Activated CD4-positive, alpha-beta T cell treated with anti-CD3 and anti-CD28 coated beads, Interleukin-2, amount 10 ng/mL, durations not matched to agents 7 days and 5 days (primary cell): ENCODE measurements at regions not wholly inside any gene's neighbourhood (a gene's known extent, or its start where the extent isn't known, plus 50 kb on each side); places are given as distances from the start of the nearest gene placed in this dataset.

ENCODE experiments used
- CTCF ChIA-PET: fragments of 350-600 bp; sonication (Branson Sonifier 250); formaldehyde crosslinking; loops from one replicate; lab custom pipeline; 2021; ENCODE audit warnings: antibody characterized with exemption; lab: Charles Lee
- POLR2A ChIA-PET: fragments of 350-600 bp; sonication (Branson Sonifier 250); formaldehyde crosslinking; loops from one replicate; lab custom pipeline; 2021; ENCODE audit warnings: antibody characterized with exemption; lab: Charles Lee
- DNase-seq: peaks from one replicate; pipeline ENCODE4 v3.0.0-alpha.2; 2020
- H3K27ac Mint-ChIP-seq: one replicate; pipeline ENCODE4 v1.8.0; 2021; ENCODE audit warnings: mild to moderate bottlenecking, moderate library complexity, mixed read lengths
- H3K27me3 Mint-ChIP-seq: one replicate; pipeline ENCODE4 v1.8.0; 2021; ENCODE audit warnings: mixed read lengths
- H3K36me3 Mint-ChIP-seq: one replicate; pipeline ENCODE4 v1.8.0; 2021; ENCODE audit warnings: low read depth, mixed read lengths
- H3K4me1 Mint-ChIP-seq: one replicate; pipeline ENCODE4 v1.8.0; 2021; ENCODE audit warnings: mixed read lengths
- H3K4me3 Mint-ChIP-seq: one replicate; pipeline ENCODE4 v1.8.0; 2021; ENCODE audit warnings: mild to moderate bottlenecking, moderate library complexity, mixed read lengths
- H3K9me3 Mint-ChIP-seq: one replicate; pipeline ENCODE4 v1.8.0; 2021; ENCODE audit warnings: mixed read lengths

DNA sequence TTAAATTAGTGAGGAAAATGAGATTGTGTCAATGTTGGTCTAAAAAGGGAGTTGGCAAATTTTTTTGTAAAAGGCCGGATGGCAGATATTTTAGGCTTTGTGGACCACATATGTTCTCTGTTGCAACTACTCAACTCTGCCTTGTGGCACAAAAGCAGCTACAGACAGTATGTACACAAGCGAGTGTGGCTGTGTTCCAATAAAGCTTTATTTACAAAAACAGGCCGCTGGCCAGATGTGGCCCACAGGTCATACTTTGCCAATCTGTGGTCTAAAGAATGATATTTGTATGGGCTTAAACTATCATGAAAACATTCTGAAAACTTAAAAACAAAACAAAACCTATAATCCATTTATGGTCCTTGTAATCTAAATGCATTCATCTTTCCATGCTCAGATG lies 228.3 kb downstream of the CLIC5 start:
- Mint-ChIP-seq H3K36me3 (no peaks in the 10 kb centered on the region), H3K27me3 (no peaks in the 10 kb centered on the region), H3K4me3 (no peak overlapping the region), H3K9me3 (peaks cover 5% of the 10 kb centered on the region), H3K4me1 (no peaks in the 10 kb centered on the region), H3K27ac (no peak overlapping the region)
- no peak for DNase-seq
- ChIA-PET CTCF (no interaction called here), POLR2A (no interaction called here)

GRCh38 chr6:45786355-45786781 lies 229.3 kb downstream of the CLIC5 start:
- Mint-ChIP-seq H3K9me3 (peaks cover 2% of the 10 kb centered on the region), H3K4me1 (no peaks in the 10 kb centered on the region), H3K4me3 (no peak overlapping the region), H3K27me3 (no peaks in the 10 kb centered on the region), H3K27ac (no peak overlapping the region), H3K36me3 (no peaks in the 10 kb centered on the region)
- ChIA-PET POLR2A (no interaction called here), CTCF (interaction anchor here (1.0 to 2.6 kb wide), 4 partner anchors 10 to 84 kb away, joined by 3 to 7 read pairs (median 4); no protein-coding TSS in a partner anchor)
- DNase-seq = no peak

DNA sequence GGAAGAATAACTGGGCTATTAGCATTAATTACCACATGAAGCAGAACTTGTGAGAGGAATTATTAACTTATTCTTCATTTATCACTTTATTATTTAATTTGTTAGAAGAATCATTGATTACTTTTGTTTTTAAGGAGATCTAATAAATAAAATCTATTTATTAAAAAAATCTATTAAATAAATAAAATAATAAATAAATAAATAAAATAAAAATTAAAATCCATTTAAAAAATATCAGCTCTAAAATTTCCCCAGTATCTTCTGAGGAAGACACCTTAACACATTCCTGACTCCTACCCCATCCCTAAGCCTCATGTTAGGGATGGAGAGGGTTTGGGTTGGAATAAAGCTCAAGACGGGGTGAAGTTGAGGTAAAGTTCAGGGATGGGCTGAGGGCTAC lies 231.4 kb downstream of the CLIC5 start:
- Mint-ChIP-seq H3K36me3 (no peaks in the 10 kb centered on the region), H3K9me3 (no peaks in the 10 kb centered on the region), H3K27ac (no peak overlapping the region), H3K4me1 (no peaks in the 10 kb centered on the region), H3K27me3 (no peaks in the 10 kb centered on the region), H3K4me3 (no peak overlapping the region)
- ChIA-PET CTCF (interaction anchor here (0.6 to 2.6 kb wide), 7 partner anchors 8 to 578 kb away, joined by 3 to 7 read pairs (median 4); no protein-coding TSS in a partner anchor), POLR2A (no interaction called here)
- no peak for DNase-seq

DNA sequence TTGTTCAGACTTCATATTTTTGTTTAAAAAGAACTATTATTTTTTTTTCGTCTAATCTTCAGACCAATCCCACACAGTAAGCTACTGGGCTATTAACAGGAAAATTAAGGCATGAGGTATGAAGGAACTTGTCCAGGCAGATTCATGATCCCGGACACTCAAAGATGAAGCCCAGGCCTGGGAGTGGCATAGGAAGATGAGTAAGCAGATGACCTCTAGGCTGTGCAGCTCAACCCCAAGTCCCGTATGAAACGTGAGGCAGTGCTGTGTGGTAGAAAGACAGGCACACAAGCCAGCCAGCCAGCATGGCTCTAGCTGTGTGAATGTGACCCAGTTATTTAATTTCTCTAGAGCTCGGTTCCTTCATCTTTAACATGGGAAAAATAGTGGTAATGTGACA lies 231.9 kb downstream of the CLIC5 start:
- DNase-seq = no peak
- no peaks in the 10 kb centered on the region for H3K27me3 Mint-ChIP-seq
- H3K27ac Mint-ChIP-seq = no peak overlapping the region
- no peaks in the 10 kb centered on the region for H3K4me1 Mint-ChIP-seq
- ChIA-PET POLR2A (no interaction called here), CTCF (interaction anchor here (0.6 to 1.5 kb wide), 8 partner anchors 9 to 475 kb away, joined by 3 to 5 read pairs (median 4); no protein-coding TSS in a partner anchor)
- H3K9me3 Mint-ChIP-seq = no peaks in the 10 kb centered on the region
- H3K4me3 Mint-ChIP-seq = no peak overlapping the region
- H3K36me3 Mint-ChIP-seq = no peaks in the 10 kb centered on the region

DNA sequence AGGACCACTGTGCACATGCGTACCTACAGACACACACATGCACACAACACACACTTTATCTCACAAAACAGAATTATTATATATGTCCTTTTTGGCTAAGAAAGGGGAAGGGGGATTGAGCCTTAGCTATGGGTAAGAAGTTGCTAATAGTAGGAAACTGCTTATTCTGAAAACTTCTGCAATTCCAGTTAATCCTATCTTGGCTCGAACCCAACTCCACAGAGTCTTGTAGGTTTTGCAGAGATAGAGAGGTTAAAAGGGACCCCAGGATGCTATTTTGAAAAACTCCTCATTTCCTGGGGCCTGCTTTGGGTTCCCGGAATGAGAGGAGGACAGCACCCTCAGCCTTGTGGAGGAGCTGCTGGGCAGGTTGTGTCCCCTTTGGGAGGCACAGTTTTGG lies 233.8 kb downstream of the CLIC5 start:
- H3K27me3 Mint-ChIP-seq = no peaks in the 10 kb centered on the region
- POLR2A ChIA-PET = interaction anchor here (0.6 kb wide), 1 partner anchor 212 kb away, joined by 11 read pairs; no protein-coding TSS in a partner anchor
- no peak overlapping the region for H3K27ac Mint-ChIP-seq
- no peaks in the 10 kb centered on the region for H3K36me3 Mint-ChIP-seq
- no peaks in the 10 kb centered on the region for H3K4me1 Mint-ChIP-seq
- no peak overlapping the region for H3K4me3 Mint-ChIP-seq
- DNase-seq = no peak
- CTCF ChIA-PET = interaction anchor here (1.0 kb wide), 1 partner anchor 9 kb away, joined by 3 read pairs; no protein-coding TSS in a partner anchor
- no peaks in the 10 kb centered on the region for H3K9me3 Mint-ChIP-seq

GRCh38 chr6:45780523-45780922 lies 235.1 kb downstream of the CLIC5 start:
- Mint-ChIP-seq H3K4me1 (no peaks in the 10 kb centered on the region), H3K9me3 (no peaks in the 10 kb centered on the region), H3K4me3 (no peak overlapping the region), H3K27me3 (no peaks in the 10 kb centered on the region), H3K27ac (no peak overlapping the region), H3K36me3 (no peaks in the 10 kb centered on the region)
- ChIA-PET POLR2A (no interaction called here), CTCF (interaction anchor here (0.8 kb wide), 1 partner anchor 42 kb away, joined by 3 read pairs; no protein-coding TSS in a partner anchor)
- no peak for DNase-seq

DNA sequence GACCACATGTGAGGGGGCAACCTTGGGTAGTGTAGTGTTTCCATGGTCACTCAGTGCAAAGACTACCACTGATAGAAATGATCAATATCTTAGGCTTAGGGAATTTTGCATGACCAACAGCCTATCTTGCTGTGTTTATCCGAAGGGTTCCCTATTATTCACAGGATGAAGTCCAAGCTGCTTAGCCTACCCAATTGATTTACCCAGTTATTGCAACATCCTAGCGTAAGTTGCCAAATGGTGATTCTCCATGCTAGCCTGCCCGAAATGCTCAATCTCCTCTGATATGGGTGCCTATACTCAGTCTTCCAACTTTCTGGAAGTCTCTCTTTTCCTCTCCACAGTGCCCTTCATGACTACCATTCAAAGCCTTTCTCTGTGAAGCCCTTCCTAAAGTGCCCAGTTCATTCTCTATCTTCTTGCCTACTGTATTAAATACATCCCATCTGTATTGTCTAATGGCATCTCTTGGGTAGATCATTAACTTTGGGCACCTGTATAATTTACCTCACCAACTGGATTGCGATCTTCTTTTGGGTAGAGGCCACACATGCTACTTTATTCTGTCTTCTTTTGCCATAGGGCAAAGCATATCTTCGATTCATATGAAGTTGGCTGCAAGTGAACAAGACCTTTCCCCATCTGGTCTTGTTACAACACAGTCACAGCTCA lies 240.5 kb downstream of the CLIC5 start:
- no peaks in the 10 kb centered on the region for H3K36me3 Mint-ChIP-seq
- no peaks in the 10 kb centered on the region for H3K9me3 Mint-ChIP-seq
- DNase-seq = no peak
- peaks cover 3% of the 10 kb centered on the region for H3K27me3 Mint-ChIP-seq
- ChIA-PET CTCF (interaction anchor here (2.4 kb wide), 1 partner anchor 11 kb away, joined by 5 read pairs; no protein-coding TSS in a partner anchor), POLR2A (no interaction called here)
- no peak overlapping the region for H3K27ac Mint-ChIP-seq
- H3K4me3 Mint-ChIP-seq = no peak overlapping the region
- no peaks in the 10 kb centered on the region for H3K4me1 Mint-ChIP-seq

- Mint-ChIP-seq H3K9me3 (peaks cover 8% of the 10 kb centered on the region), H3K4me3 (no peak overlapping the region), H3K27me3 (peaks cover 3% of the 10 kb centered on the region), H3K4me1 (no peaks in the 10 kb centered on the region), H3K27ac (no peak overlapping the region), H3K36me3 (no peaks in the 10 kb centered on the region)
- ChIA-PET POLR2A (no interaction called here), CTCF (interaction anchor here (0.6 kb wide), 1 partner anchor 68 kb away, joined by 3 read pairs; no protein-coding TSS in a partner anchor)
- DNase-seq = no peak
Observed at GRCh38 chr6:45773906-45774305, 241.8 kb downstream of the CLIC5 start.

DNA sequence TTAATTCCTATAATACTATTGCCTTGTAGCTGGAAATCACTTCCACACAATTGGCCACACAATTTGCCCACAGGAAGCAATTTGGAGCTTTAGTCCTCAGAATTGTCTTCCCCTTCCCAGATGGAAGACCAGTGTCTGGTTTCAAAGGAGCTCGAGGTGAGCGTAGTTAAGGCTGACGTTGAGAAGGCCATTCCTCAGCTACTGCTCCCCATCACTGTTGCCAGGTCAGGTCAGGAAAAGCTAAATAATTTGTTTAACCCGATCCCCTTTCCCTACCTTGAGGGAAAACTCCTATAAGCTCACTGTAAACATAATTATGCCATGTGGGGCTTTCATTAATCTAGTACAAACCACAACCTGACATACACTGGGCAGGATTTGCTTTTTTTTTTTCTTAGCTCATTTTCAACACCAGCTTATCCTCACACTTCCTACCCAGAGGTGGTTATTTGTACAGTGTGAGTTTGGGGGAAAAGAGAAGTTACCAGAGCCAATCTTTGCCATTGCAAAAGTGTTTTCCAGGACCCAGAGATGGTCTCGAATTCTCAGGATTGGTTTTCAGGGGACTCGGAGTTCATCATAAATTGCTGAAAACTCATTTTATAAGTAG lies 242.7 kb downstream of the CLIC5 start:
- ChIA-PET POLR2A (no interaction called here), CTCF (interaction anchor here (0.6 to 0.9 kb wide), 2 partner anchors 13 to 1298 kb away, joined by 3 to 5 read pairs; no protein-coding TSS in a partner anchor)
- no peak overlapping the region for H3K27ac Mint-ChIP-seq

GRCh38 chr6:45772051-45772450 lies 243.6 kb downstream of the CLIC5 start:
- H3K4me1 Mint-ChIP-seq = no peaks in the 10 kb centered on the region
- H3K9me3 Mint-ChIP-seq = peaks cover 10% of the 10 kb centered on the region
- H3K36me3 Mint-ChIP-seq = no peaks in the 10 kb centered on the region
- H3K4me3 Mint-ChIP-seq = no peak overlapping the region
- H3K27ac Mint-ChIP-seq = no peak overlapping the region
- peaks cover 3% of the 10 kb centered on the region for H3K27me3 Mint-ChIP-seq
- DNase-seq = no peak
- CTCF ChIA-PET = no interaction called here
- POLR2A ChIA-PET = no interaction called here

More for the DNA sequence above, 242.7 kb downstream of the CLIC5 start:
- Mint-ChIP-seq H3K4me3 (no peak overlapping the region), H3K36me3 (no peaks in the 10 kb centered on the region), H3K27me3 (peaks cover 3% of the 10 kb centered on the region), H3K9me3 (peaks cover 10% of the 10 kb centered on the region), H3K4me1 (no peaks in the 10 kb centered on the region)
- no peak for DNase-seq

DNA sequence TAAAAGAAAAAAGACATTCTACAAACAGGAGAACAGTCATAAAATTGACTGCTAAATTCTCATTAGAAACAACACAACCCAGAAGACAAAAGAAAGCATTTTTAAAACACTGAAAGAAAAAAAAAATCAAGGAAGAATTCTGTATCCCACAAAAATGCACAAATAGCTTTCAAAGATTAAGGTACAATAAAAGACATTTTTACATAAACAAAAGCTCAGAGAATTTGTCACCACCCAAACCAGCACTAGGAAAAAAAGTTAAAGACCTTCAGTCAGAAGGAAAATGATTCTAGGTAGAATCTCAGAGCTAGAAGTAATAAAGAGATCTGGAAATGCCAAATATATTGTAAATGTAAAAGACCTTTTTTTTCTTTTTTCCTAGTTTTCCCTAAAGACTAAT lies 252.4 kb downstream of the CLIC5 start:
- peaks cover 2% of the 10 kb centered on the region for H3K36me3 Mint-ChIP-seq
- peaks cover 20% of the 10 kb centered on the region for H3K9me3 Mint-ChIP-seq
- peaks cover 17% of the 10 kb centered on the region for H3K27me3 Mint-ChIP-seq
- no peak overlapping the region for H3K27ac Mint-ChIP-seq
- ChIA-PET POLR2A (no interaction called here), CTCF (interaction anchor here (0.6 to 1.7 kb wide), 3 partner anchors 10 to 1287 kb away, joined by 3 to 5 read pairs (median 3); no protein-coding TSS in a partner anchor)
- H3K4me1 Mint-ChIP-seq = no peaks in the 10 kb centered on the region
- H3K4me3 Mint-ChIP-seq = no peak overlapping the region
- no peak for DNase-seq

DNA sequence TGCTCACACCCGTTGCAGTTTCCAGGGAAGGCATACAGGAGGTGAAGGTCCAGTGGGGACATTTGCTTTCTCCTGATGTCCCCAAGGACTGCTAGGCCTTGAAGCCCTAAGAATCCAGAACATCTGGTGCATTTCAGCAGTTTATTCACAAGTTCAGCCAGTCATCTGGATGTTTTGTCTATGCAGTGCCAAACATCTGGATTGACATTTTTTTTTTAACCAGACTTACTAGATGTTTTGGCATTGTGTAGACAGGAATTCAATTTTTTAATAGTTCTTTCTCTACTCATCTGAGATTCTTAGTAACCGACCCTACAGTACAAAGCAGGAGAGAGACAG lies 256.2 kb downstream of the CLIC5 start:
- peaks cover 17% of the 10 kb centered on the region for H3K27me3 Mint-ChIP-seq
- CTCF ChIA-PET = interaction anchor here (2.3 kb wide), 1 partner anchor 16 kb away, joined by 5 read pairs; no protein-coding TSS in a partner anchor
- POLR2A ChIA-PET = no interaction called here
- no peak overlapping the region for H3K27ac Mint-ChIP-seq
- no peaks in the 10 kb centered on the region for H3K4me1 Mint-ChIP-seq
- DNase-seq = no peak
- H3K4me3 Mint-ChIP-seq = no peak overlapping the region
- peaks cover 17% of the 10 kb centered on the region for H3K9me3 Mint-ChIP-seq
- peaks cover 2% of the 10 kb centered on the region for H3K36me3 Mint-ChIP-seq
